Omental fat pad (tissue), 3 donors: ENCODE measurements at regions not wholly inside any gene's neighbourhood (a gene's known extent, or its start where the extent isn't known, plus 50 kb on each side); places are given as distances from the start of the nearest gene placed in this dataset.
"Not testable (repeated sequence)": the region's sequence is repeated elsewhere in the genome, so short reads cannot be mapped to it uniquely, and the experiment has no call there.

Source experiments
- ATAC-seq: fragments of 150-250 bp; one replicate; pipeline ENCODE4 v1.9.1; 2016; ENCODE audit warnings: mild to moderate bottlenecking, moderate library complexity; ENCODE audit not compliant: low FRiP score
- DNase-seq: peaks from one replicate; pipeline ENCODE4 v3.0.0-alpha.2; 2019; ENCODE audit warnings: low spot score
- CTCF ChIP-seq, 3 donors: fragments of 450-650 bp; IDR thresholded peaks; one replicate each; pipeline ENCODE4 v1.5.1; 2016 to 2017; ENCODE audit warnings: antibody characterized with exemption in 3 of 3, mild to moderate bottlenecking in 3 of 3, moderate library complexity in 2 of 3

DNA sequence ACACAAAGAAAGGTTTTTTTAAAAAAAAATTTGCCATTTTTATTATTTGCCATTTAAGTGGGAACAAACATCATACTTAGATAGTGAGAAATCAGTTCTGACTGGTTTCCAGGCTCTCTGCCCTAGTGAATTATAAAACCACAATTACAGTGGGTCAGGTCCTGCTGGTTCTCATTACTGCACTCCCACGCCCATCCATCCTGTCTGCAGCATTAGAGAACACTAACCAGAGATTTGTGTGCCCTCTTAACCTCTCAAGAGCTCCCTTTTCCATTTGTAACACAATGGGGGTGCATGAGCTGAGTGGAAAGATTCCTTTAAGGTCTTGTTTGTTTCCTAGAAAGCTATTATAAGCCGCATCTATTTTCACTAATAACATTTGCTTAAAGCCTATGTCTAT, 489.3 kb downstream of the AMY1C start:
- DNase-seq (no peak), ATAC-seq (no peak)
- no peak for TF ChIP-seq CTCF (IDR thresholded peaks at IDR 0.05)

DNA sequence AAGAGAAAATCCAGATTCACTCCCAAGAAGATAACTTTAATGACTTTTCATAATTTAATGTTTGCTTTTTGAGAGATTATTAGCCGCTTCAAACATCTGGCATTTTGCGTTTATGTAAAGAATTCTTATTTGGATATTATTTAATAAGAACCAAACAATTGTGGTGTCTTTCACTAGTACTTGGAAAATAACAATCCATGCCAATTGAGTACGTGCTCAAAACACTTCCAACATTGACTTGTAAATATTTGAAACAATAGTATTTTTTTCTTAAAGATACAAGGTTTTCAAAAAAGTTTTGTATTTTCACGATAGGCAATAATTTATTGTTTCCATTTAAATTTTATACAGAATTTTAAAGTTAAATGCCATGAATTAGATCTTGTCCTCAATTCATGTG, 498.7 kb downstream of the AMY1C start:
- DNase-seq (no peak), ATAC-seq (no peak)
- no peak for TF ChIP-seq CTCF (IDR thresholded peaks at IDR 0.05)

DNA sequence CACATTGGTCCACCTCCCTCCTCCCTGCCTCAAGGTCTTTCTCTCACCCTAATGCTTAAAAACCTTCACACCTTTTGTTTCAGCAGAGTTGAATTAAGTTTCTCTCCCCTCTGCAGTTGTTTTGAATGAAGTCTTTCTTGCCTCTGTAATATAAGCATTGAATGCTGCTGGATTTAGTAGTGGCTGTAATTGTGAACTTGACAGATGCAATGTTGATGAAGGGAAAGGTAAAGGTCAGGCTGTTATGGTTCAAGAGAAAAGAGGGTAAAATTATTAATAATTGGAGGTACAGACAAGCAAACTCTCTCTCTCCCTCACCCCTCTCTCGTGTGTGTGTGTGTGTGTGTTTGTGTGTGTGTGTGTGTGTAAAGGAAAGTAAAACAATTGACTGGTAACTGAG, 509.8 kb downstream of the AMY1C start:
- ATAC-seq (no peak), DNase-seq (no peak)
- no peak for TF ChIP-seq CTCF (IDR thresholded peaks at IDR 0.05)

DNA sequence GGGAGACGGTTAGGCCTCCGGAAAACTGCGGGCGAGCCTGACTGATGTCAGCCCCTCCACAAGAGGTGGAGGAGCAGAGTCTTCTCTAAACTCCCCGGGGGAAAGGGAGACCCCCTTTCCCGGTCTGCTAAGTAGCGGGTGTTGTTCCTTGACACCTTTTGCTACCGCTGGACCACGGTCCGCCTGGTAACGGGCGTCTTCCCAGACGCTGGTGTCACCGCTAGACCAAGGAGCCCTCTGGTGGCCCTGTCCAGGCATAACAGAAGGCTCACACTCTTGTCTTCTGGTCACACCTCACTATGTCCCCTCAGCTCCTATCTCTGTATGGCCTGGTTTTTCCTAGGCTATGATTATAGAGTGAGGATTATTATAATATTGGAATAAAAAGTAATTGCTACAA, 513.4 kb downstream of the AMY1C start:
- DNase-seq, ATAC-seq: not testable (repeated sequence)

DNA sequence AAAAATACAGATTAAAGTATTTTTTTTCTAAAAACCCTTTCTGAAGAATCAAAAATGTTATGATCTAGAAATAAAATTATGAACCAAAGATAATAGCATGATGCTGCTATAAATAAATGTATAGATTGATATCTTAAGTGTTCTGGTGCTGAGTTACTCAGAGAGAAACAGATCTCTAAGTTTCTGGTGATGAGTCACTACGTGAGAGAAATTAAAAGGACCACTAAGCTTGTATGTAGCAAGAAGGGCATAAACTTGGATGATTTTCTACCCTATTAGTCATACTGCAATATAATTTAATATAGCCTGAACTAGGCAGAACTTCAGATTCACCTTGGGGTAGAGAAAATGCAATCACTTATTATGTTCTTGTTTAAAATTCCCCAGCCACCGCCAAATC, 514.8 kb downstream of the AMY1C start:
- no peak for ATAC-seq
- no peak for TF ChIP-seq CTCF (IDR thresholded peaks at IDR 0.05)
- DNase-seq = no peak

DNA sequence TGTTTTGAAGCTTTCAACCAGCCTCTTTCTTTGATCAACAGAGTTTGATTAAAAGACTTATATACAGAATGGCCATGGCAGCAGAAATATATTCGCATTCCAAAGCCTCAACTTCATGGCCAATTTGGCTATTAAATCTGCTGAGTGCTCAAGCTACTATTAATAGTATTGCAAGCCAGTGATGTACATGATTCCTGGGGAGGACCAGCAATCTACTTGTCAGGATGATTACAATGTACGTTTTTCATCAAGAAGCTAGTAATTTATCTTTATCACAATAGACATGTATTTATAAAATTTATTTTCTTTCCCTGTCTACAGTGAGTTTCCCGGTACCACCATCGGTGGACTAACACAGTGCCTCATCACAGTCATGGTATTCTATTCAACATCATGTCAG, 515.5 kb downstream of the AMY1C start:
- no peak for DNase-seq
- ATAC-seq = no peak
- TF ChIP-seq CTCF (IDR thresholded peaks at IDR 0.05) = no peak

- DNase-seq (no peak), ATAC-seq (no peak)
- TF ChIP-seq CTCF (IDR thresholded peaks at IDR 0.05) = no peak
Measured at GRCh38 chr1:104266612-104267011, 516.9 kb downstream of the AMY1C start.

DNA sequence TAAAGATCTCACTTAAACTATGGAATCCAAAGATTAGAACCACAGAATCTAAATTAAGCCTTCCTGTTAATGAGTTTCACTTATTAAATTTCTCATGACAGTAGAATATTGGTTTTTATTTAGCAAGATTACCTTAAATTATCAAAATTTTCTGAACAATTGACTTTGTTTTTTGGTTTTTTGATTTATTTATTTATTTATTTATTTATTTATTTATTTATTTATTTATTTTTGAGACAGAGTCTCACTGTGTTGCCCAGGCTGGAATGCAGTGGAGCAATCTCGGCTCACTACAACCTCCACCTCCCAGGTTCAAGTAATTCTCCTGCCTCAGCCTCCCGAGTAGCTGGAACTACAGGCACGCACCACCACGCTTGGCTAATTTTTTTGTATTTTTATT, 538.6 kb downstream of the AMY1C start:
- not testable (repeated sequence) for ATAC-seq, DNase-seq
